Dendritic cell treated with granulocyte-macrophage colony-stimulating factor and Interleukin-4, amounts not matched to agents 40 ng/mL and 50 ng/mL, for 4 days (primary cell): ENCODE measurements at regions not wholly inside any gene's neighbourhood (a gene's known extent, or its start where the extent isn't known, plus 50 kb on each side); places are given as distances from the start of the nearest gene placed in this dataset.

Source experiments
- H3K27ac Mint-ChIP-seq: one replicate; pipeline ENCODE4 v1.8.0; 2022; ENCODE audit warnings: mild to moderate bottlenecking, mixed read lengths
- H3K27me3 Mint-ChIP-seq: one replicate; pipeline ENCODE4 v1.8.0; 2022; ENCODE audit warnings: mild to moderate bottlenecking, mixed read lengths
- H3K36me3 Mint-ChIP-seq: one replicate; pipeline ENCODE4 v1.8.0; 2022; ENCODE audit warnings: low read depth, mixed read lengths
- H3K4me1 Mint-ChIP-seq: one replicate; pipeline ENCODE4 v1.8.0; 2022; ENCODE audit warnings: low read depth, mixed read lengths
- H3K4me3 Mint-ChIP-seq: one replicate; pipeline ENCODE4 v1.8.0; 2022; ENCODE audit warnings: mild to moderate bottlenecking, moderate library complexity, mixed read lengths
- H3K9me3 Mint-ChIP-seq: one replicate; pipeline ENCODE4 v1.8.0; 2022; ENCODE audit warnings: mixed read lengths
- intact Hi-C: fragments of 100-400 bp; cut with micrococcal nuclease; formaldehyde crosslinking; loops from one replicate; pipeline ENCODE4 v1.15.0; 2022

DNA sequence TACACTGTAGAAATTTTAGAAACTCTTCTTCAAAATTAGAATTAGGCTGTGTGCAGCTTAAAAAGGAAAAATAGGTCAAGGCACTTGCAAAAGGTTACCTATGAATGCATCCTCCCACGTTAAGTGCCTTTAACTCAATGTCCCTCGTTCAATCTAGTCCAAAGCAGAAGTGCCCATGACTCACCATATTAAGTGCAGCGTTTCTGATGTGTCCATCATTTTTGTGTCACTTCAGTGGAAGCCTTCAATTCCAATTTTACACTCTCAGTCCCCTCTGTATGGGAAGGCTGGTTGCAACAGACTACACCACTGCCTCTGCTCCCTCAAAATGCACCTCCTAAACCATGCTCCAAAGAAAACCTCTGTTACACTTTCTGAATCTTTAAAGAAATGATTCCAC lies 53.4 kb downstream of the FOXB1 start:
- H3K27me3 Mint-ChIP-seq = no peaks in the 10 kb centered on the region
- intact Hi-C loops = no loop called here
- peaks cover 20% of the 10 kb centered on the region for H3K9me3 Mint-ChIP-seq
- no peak overlapping the region for H3K4me3 Mint-ChIP-seq
- no peaks in the 10 kb centered on the region for H3K36me3 Mint-ChIP-seq
- H3K27ac Mint-ChIP-seq = no peak overlapping the region
- H3K4me1 Mint-ChIP-seq = no peaks in the 10 kb centered on the region

DNA sequence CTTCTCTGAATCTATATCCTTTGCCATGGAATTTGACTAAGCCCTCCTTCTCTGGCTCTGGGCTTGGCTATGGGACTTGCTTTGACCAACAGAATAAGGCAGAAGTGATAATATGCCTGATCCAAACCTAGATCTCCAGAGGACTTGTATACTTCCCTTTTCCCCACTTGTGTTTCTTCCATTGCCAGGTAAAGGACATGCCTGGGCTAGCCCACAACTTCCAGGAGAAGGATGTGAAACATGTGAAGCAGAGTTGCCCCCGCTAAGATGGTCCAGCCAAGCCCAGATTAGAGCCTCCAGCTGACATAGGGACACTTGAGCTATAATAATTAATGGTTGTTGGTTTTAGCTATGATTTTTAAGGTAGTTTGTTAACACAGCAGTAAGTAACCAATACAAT lies 55.1 kb downstream of the FOXB1 start:
- Mint-ChIP-seq H3K4me1 (no peaks in the 10 kb centered on the region), H3K27ac (no peak overlapping the region)

DNA sequence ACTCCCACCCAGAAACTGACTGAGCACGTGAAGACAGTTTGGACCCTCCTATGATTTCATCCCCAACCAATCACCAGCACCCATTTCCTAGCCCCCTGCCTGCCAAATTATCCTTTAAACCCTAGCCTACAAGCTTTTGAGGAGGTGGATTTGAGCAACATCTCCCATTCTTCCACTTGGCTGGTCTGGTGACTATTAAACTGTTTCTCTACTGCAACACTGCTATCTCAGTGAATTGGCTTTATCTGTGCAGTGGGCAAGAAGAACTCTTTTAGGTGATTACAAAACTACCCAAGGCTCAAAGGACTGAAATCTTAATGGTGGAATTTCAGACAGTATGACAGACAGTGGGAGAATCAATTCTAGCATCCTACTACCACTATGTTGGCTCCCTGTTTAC lies 57.6 kb downstream of the FOXB1 start:
- H3K27ac Mint-ChIP-seq = no peak overlapping the region
- peaks cover 21% of the 10 kb centered on the region for H3K9me3 Mint-ChIP-seq
- no peaks in the 10 kb centered on the region for H3K4me1 Mint-ChIP-seq
- intact Hi-C loops = no loop called here
- no peaks in the 10 kb centered on the region for H3K36me3 Mint-ChIP-seq
- H3K4me3 Mint-ChIP-seq = no peak overlapping the region
- H3K27me3 Mint-ChIP-seq = peaks cover 3% of the 10 kb centered on the region

More for the DNA sequence above, 55.1 kb downstream of the FOXB1 start:
- intact Hi-C loops = no loop called here
- Mint-ChIP-seq H3K9me3 (peaks cover 21% of the 10 kb centered on the region), H3K36me3 (no peaks in the 10 kb centered on the region), H3K4me3 (no peak overlapping the region), H3K27me3 (no peaks in the 10 kb centered on the region)

DNA sequence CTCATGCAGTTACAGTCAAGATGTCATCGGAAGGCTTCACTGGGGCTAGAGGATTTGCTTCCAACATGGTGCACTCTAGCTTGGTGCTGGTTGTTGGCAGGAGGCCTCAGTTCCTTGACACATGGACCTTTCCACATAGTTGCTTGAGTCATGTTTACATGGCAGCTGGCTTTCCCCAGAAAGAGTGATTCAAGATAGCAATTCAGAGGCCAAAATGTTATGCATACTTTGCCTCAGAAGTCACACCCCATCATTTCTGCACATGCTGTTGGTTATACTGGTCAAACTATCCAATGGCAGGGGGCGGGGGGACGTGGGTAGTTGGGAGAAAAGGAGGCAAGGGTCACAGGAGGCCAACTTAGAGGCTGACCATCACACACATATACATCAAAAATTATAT lies 58.7 kb downstream of the FOXB1 start:
- intact Hi-C loops = no loop called here
- Mint-ChIP-seq H3K4me1 (no peaks in the 10 kb centered on the region), H3K27me3 (peaks cover 3% of the 10 kb centered on the region)

DNA sequence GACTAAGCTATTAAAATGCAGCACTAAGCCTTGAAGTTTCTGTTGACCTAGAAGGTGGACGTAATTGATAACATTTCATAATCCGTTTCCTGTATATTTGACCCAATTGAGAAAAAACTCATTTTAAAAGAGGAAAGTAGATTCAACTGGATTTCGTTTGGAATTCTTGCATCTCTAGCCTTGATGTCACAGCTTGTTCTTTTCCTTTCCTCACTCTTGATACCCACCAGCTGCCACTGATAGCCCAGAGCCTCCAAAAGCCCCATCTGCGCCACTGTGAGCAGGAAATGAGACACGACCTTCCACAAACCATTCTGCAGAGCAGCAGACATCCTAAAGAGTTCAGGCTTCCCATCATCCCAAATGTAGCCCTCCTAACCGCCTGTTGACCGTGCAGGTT lies 61.8 kb downstream of the FOXB1 start:
- no peak overlapping the region for H3K4me3 Mint-ChIP-seq
- intact Hi-C loops = no loop called here
- no peak overlapping the region for H3K27ac Mint-ChIP-seq
- H3K36me3 Mint-ChIP-seq = no peaks in the 10 kb centered on the region
- H3K9me3 Mint-ChIP-seq = peaks cover 17% of the 10 kb centered on the region
- no peaks in the 10 kb centered on the region for H3K4me1 Mint-ChIP-seq
- peaks cover 5% of the 10 kb centered on the region for H3K27me3 Mint-ChIP-seq

More for the DNA sequence above, 58.7 kb downstream of the FOXB1 start:
- H3K4me3 Mint-ChIP-seq = no peak overlapping the region
- peaks cover 21% of the 10 kb centered on the region for H3K9me3 Mint-ChIP-seq
- H3K27ac Mint-ChIP-seq = no peak overlapping the region
- H3K36me3 Mint-ChIP-seq = no peaks in the 10 kb centered on the region

DNA sequence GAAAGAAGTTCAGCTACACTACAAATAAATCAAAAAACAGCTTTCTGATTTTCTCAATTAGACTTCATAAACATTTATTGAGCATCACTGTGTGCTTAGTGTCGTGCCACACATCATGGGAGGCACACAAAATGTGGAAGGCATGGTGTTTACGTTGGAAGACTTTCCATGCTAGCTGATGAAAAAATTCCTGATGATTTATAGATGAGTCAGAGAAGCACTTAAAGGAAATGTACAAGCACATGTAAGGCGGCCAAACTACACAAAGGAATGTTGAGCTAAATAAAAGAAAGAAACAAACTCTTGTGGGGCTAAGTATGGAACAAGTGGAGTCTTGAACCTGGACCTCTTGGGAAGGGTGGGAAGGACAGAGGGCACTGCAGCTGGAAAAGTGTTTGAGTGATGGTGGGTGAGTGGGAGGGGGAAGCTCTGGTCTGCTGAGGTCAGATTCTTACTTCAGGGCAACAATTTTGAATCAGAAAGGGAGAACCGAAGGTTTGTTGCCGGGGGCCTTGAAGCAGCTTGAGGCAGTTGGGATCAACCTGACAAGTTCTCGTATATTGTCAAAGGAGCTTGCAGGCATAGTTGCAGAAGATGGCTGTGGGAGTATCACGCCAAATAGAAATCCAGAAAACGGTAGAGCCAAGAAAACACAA lies 66.9 kb downstream of the FOXB1 start:
- H3K36me3 Mint-ChIP-seq = no peaks in the 10 kb centered on the region
- H3K4me1 Mint-ChIP-seq = no peaks in the 10 kb centered on the region
- peaks cover 3% of the 10 kb centered on the region for H3K27me3 Mint-ChIP-seq
- H3K9me3 Mint-ChIP-seq = no peaks in the 10 kb centered on the region
- H3K4me3 Mint-ChIP-seq = no peak overlapping the region
- no peak overlapping the region for H3K27ac Mint-ChIP-seq
- intact Hi-C loops = no loop called here

DNA sequence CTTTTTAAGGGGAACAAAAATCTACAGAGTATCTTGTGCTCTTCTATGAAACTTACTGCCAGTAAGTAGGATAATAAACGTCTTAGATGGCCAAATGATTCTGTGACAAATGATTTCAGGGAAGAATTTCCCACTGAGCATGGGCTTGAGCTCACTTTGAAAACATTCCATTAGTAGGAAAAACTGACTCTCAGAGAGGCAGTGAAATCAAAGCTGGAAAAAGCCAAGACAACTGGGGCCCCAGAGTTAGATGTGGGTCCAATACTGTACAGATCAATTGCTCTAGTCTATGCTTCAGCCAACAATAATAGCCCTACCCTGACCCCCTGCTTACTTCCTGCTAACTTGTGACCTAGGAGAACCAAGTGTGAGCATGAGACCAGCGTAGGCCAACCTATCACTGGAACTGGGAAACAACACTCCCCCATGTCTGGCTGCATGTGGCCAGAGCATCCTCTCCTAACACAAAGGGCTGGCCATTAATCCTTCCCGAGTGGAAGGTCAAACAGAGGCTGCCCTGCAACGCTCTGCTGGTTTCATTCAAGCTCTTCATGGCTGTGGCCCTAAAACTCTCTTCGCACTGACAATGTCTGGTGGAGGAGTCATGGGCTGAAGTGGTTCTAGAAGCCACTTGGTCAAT lies 68.8 kb downstream of the FOXB1 start:
- no peaks in the 10 kb centered on the region for H3K36me3 Mint-ChIP-seq
- no peak overlapping the region for H3K27ac Mint-ChIP-seq
- H3K4me1 Mint-ChIP-seq = no peaks in the 10 kb centered on the region
- H3K4me3 Mint-ChIP-seq = no peak overlapping the region
- H3K9me3 Mint-ChIP-seq = no peaks in the 10 kb centered on the region
- intact Hi-C loops = no loop called here
- H3K27me3 Mint-ChIP-seq = peaks cover 2% of the 10 kb centered on the region

DNA sequence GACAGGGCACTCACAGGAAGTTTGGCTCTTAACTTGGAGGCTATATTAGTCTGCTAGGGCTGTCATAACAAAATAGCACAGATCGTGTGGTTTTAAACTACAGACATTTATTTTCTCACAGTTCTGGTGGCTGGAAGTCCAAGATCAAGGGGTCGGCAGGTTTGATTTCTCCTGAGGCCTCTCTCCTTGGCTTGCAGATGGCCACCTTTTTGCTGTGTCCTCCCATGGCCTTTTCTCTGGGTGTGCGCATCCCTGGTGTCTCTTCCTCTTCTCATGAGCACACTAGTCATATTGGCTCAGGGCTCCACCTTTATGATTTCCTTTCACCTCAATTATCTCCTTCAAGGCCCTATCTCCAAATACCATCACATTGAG lies 69.3 kb downstream of the FOXB1 start:
- H3K27me3 Mint-ChIP-seq = peaks cover 2% of the 10 kb centered on the region
- H3K27ac Mint-ChIP-seq = no peak overlapping the region
- H3K36me3 Mint-ChIP-seq = no peaks in the 10 kb centered on the region
- no peak overlapping the region for H3K4me3 Mint-ChIP-seq
- H3K9me3 Mint-ChIP-seq = no peaks in the 10 kb centered on the region
- intact Hi-C loops = no loop called here
- no peaks in the 10 kb centered on the region for H3K4me1 Mint-ChIP-seq

DNA sequence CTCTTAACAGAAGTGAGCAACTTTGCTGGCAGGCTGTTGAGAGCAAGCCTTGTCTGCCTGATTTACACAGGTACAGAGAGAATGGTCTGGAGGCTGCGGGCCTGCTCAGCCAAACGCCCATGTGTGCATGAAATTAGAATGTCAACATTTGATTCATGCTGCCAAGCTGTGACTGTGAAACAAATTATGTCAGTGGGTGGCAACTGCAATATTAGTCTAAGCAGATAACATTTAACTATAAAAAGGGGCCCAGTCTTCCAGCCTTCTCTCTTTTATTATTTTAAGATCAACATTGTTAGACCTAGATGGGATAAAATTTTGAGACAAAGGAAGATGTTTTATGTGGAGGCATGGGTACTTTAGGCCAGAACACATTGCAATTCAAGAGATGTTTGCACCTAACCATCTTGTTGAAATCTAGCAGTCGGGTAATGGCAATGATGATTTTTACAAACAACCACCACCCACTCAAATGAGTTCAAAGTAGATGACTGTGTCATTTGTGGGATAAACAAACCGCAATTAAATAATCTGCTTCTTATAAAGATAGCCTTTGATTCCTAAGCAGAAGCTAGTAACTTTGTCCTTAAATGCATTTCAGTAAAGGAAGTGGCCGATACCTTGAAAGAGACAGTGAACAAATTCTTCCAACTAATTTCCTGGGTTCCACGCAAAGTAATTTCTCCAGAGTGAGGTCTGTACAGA lies 70.2 kb downstream of the FOXB1 start:
- intact Hi-C loops = no loop called here
- Mint-ChIP-seq H3K4me1 (no peaks in the 10 kb centered on the region), H3K36me3 (no peaks in the 10 kb centered on the region)

DNA sequence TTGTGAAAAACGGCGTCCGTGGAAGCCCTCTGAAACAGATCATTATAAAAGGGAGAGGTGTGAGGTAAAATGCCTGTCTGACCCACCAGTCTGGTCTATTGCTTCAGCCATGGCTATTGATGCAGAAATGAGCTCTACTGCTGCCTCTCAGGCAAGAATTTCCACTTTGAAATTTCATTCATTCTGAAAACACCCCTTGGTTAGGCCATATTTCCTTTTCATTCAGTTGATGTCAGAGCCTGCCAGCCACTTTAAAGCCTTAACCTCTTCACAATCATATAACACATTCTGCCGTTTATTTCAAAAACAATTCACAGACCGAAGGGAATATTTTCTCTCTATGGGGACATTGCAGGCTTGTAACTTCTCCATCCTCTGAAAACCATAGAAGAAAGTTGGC lies 71.9 kb downstream of the FOXB1 start:
- Mint-ChIP-seq H3K36me3 (no peaks in the 10 kb centered on the region), H3K9me3 (no peaks in the 10 kb centered on the region), H3K27me3 (no peaks in the 10 kb centered on the region), H3K4me3 (no peak overlapping the region), H3K4me1 (no peaks in the 10 kb centered on the region), H3K27ac (no peak overlapping the region)
- intact Hi-C loops = no loop called here

More for the DNA sequence above, 70.2 kb downstream of the FOXB1 start:
- H3K9me3 Mint-ChIP-seq = no peaks in the 10 kb centered on the region
- H3K27ac Mint-ChIP-seq = no peak overlapping the region
- no peak overlapping the region for H3K4me3 Mint-ChIP-seq
- H3K27me3 Mint-ChIP-seq = peaks cover 2% of the 10 kb centered on the region

DNA sequence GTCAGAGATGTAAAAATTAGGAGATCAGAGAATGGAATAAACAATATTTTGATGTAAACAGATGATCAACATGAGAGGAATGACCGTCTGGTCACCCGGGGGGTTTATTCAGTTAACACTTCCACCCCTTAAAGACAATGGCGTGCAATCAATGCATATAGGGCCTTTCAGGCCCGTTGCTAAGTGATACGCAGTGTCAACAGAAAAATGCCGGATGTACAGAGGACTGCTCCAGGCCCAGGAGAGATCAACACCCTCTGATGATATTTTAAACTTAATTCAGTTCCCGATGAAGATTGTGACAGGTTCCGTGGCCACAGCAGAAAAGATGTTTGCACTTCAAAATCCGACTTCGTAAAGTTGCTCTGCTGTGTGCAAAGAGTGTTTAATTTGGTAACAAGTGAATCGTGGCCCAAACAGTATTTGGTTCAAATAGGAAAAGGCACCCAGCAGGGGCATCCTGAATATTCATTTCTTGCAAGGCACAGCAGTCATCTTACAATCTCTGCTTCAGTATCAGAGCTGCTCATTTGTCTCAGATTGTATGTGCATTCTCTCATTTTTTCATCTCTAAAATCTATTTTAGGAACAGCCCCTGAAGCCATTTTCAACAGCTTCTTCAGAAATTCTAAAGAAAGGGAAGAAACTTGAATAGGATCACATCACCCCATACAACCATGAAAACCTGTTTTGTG lies 72.6 kb downstream of the FOXB1 start:
- no peaks in the 10 kb centered on the region for H3K4me1 Mint-ChIP-seq
- H3K4me3 Mint-ChIP-seq = no peak overlapping the region
- H3K27ac Mint-ChIP-seq = no peak overlapping the region
- no peaks in the 10 kb centered on the region for H3K9me3 Mint-ChIP-seq
- intact Hi-C loops = no loop called here
- no peaks in the 10 kb centered on the region for H3K27me3 Mint-ChIP-seq
- H3K36me3 Mint-ChIP-seq = no peaks in the 10 kb centered on the region

DNA sequence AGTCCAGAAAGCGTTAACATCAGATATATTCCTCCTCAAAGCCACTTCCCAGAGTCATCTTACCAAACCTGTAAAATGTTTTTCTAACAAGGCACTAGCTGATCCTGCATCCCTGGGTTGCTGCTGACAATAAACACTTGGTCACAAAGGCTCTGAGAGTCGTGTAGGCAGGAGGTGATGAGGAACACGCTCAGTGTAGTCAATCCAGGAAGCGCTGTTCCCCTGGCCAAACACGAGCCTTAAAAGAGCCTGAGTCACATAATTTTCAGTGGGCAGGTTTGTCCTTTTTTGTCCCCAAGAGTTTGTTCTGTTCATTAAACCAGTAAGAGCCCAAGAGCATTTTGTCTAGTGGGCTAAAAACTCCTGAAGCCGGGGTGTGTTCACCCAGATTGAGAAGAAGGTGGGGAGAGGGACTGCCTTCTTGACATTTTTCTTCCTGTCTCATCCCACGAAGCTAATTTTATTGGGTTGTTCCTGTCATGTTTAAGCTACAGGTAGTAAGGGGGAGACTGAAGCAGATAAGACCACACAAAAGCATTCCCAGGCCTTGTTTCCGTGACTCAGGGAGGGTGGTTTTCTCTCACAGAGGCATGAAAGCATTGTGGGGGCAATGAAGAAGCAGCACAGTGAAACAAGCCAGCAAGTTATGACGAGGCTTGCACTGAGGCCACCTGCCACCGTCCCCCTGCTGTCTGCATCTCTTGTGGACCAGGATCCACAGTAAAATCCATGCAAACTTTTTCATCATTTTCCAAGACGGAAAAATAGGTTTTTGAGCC lies 73.7 kb downstream of the FOXB1 start:
- intact Hi-C loops = no loop called here
- Mint-ChIP-seq H3K9me3 (no peaks in the 10 kb centered on the region), H3K4me3 (no peak overlapping the region), H3K27me3 (no peaks in the 10 kb centered on the region), H3K4me1 (no peaks in the 10 kb centered on the region), H3K36me3 (no peaks in the 10 kb centered on the region), H3K27ac (no peak overlapping the region)

DNA sequence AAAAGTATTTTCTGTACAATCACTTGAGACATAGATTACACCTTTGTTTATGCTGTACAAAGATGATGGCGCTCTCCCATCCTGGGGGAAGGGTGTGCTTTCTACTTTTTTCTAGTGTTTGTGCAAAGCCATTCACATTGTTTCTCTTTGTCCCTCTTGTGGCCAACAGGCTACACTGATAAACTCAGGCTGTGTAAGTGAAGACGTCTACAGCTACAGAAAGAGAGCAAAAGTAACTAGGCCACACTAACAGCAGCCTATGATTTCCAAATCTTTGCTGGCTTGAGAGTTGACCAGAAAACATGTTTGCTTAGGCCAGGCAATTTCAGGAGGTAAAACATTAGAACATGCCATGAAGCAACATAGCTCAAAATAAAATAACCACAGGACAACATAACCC lies 75.1 kb downstream of the FOXB1 start:
- intact Hi-C loops = no loop called here
- no peaks in the 10 kb centered on the region for H3K9me3 Mint-ChIP-seq

More for the DNA sequence above, 75.1 kb downstream of the FOXB1 start:
- Mint-ChIP-seq H3K27me3 (no peaks in the 10 kb centered on the region), H3K27ac (no peak overlapping the region), H3K4me1 (no peaks in the 10 kb centered on the region), H3K36me3 (no peaks in the 10 kb centered on the region), H3K4me3 (no peak overlapping the region)
